GM21360 (cell line): ENCODE measurements at regions not wholly inside any gene's neighbourhood (a gene's known extent, or its start where the extent isn't known, plus 50 kb on each side); places are given as distances from the start of the nearest gene placed in this dataset.
"Not testable (repeated sequence)": the region's sequence is repeated elsewhere in the genome, so short reads cannot be mapped to it uniquely, and the experiment has no call there.

ENCODE experiments used
- ATAC-seq: cut with Tn5 transposase; IDR thresholded peaks from one replicate; pipeline ENCODE4 v1.9.1; 2021; ENCODE audit warnings: mild to moderate bottlenecking, moderate library complexity; ENCODE audit not compliant: unreplicated experiment

DNA sequence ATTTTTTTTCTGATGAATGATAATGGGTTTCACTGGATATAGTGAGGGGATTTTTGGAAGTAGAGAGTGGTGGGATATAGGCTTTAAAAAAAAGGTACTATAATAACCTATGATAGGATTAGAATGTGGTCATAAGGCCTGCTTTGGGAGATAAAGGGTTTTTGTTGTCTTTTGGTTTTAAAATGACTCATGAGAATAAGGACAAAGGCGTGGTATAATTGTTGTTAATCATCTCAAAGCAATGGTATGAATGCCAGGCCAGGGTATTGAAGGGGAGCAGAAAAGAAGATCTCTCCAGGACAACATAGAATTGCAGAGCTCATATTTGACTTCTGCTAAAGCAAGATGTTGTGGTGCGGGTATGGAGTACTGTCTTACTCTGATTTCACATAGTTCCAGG lies 579.4 kb downstream of the JRKL start:
- ATAC-seq, result no peak

- ATAC-seq, result no peak
Observed at GRCh38 chr11:96978751-96979150, 588.9 kb downstream of the JRKL start.

DNA sequence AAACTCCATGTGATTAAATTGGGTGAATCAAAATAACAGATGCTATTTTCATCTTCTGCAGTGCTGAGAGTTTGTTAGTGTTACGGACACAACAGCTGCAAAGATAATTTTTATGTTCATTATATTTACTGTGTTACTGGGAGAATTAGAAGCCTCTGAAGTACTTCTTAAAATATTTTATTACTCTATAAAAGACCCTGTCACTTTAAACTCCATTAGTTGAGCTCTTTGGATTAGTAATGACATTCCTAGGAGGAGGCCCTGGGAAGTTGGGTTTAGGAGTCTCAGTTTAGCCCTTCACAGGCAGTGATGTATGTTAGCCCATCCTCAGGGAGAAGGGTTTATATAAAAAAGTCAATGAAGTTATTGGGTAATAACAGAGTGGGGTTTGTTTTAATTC lies 596.7 kb downstream of the JRKL start:
- no peak for ATAC-seq

DNA sequence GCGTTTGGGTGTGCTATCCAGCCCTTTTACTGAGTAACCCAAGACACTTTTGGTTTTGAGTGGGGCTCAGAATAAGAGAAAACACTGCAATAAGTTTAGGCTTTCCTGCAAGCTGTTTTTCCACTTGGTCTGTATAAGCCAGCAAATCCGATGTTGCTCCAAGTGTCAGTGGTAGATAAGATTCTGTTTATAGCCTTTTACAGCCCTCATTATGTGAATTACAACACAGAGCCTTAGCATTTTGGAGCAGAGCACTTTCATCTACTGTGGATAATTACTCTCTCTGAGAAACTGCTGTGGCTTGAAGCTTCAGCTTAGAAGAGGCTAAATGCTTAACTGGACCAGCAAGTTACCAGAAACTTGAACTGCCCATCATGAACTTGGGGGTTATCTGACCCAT lies 601.1 kb downstream of the JRKL start:
- no peak for ATAC-seq

DNA sequence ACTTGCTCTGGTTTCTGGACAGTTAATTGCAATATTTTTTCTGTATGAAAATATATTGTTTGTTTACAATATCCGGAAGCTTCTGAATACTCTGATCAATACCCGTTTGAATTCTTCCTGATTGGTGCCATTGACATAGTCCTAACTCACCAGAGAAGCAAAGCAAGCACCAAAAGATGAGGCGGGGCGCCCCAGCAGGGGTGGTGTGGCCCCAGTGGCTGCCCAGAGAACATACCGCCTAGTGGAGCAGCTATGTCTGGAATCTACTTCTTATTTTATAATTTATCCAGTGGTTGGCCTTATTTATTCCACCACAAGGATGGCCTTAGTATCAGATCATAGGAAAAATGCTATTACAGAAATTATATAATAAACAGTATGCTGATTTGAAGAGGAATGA lies 610.7 kb downstream of the JRKL start:
- no peak for ATAC-seq

- no peak for ATAC-seq
Observed at GRCh38 chr11:97007283-97007682, 617.5 kb downstream of the JRKL start.

- ATAC-seq, result no peak
Observed at GRCh38 chr11:97009613-97010012, 619.8 kb downstream of the JRKL start.

GRCh38 chr11:97010997-97011396 lies 621.2 kb downstream of the JRKL start:
- not testable (repeated sequence) for ATAC-seq

DNA sequence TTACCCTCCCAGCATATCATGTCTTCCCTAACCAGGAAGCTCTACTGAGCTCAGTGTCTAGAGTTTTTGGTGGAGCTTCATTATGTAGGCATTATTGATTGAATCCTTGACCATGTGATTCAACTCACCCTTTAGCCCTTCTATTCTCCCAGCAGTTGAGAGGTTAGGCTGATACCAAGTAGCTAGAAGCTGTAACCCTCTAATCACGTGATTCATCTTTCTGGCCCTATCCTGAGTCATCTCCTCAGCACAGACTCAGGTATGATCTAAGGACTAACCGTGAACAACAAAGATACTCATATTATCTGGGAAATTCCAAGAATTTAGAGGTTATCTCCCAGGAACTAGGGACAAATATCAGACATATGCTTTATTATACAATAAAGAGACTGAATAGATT lies 625.5 kb downstream of the JRKL start:
- ATAC-seq, result no peak

- no peak for ATAC-seq
Observed at GRCh38 chr11:97019305-97019704, 629.5 kb downstream of the JRKL start.

- ATAC-seq, result no peak
Observed at GRCh38 chr11:97019754-97020153, 629.9 kb downstream of the JRKL start.

- no peak for ATAC-seq
Observed at GRCh38 chr11:97022955-97023354, 633.1 kb downstream of the JRKL start.

DNA sequence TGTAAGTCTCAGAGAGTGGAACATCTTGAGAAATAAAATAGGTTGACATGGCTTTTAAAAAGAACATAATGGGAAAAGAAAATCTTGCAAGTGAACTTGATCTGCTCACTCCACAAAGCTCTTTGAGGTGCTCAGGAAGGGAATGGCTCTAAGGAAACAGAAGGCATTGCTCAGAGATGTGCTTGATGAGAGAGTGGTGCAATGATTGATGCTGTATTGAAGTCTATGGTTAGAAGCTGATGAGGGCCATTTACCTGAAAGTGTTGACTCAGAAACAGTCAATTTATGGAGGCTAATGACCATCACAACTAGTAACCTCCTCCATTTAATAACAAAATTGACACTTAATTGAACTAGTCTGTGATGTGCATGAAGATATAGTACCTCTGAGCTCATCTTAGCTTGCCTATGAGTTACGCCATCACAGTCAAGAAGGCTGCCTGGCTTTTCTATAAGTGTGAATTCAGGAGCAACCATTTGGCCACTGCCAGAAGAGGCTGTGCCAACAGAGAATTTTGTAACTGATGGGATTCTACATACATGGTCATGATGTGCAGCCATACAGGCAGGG lies 639.1 kb downstream of the JRKL start:
- ATAC-seq, result no peak

GRCh38 chr11:97033178-97033577 lies 643.4 kb downstream of the JRKL start:
- ATAC-seq, result no peak

GRCh38 chr11:97048481-97048880 lies 658.7 kb downstream of the JRKL start:
- ATAC-seq, result no peak

GRCh38 chr11:97060184-97060583 lies 670.4 kb downstream of the JRKL start:
- no peak for ATAC-seq

DNA sequence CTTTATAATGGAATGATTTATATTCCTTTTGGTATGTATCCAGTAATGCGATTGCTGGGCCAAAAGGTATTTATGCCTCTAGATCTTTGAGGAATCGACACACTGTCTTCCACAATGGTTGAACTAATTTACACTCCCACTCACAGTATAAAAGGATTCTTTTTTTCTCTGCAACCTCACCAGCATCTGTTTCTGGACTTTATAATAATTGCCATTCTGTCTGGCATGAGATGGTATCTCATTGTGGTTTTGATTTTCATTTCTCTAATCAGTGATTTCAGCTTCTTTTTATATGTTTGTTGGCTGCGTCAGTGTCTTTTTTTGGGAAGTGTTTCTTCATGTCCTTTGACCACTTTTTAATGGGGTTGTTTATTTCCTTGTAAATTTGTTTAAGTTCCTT lies 679.3 kb downstream of the JRKL start:
- no peak for ATAC-seq

DNA sequence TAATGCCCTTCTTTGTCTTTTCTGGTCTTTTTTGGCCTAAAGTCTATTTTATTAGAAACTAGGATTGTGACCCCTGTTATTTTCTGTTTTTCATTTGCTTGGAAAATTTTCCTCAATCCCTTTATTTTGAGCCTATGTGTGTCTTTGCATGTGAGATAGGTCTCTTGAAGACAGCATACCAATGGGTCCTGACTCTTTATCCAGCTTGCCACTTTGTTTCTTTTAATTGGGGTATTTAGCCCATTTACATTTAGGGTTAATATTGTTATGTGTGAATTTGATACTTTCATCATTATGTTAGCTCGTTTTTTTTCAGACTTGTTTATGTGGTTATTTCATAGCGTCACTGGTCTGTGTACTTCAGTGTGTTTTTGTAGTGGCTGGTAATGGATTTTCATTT lies 682.6 kb downstream of the JRKL start:
- no peak for ATAC-seq

- ATAC-seq, result not testable (repeated sequence)
Observed at GRCh38 chr11:97076666-97077065, 686.9 kb downstream of the JRKL start.

GRCh38 chr11:97078443-97078842 lies 688.6 kb downstream of the JRKL start:
- no peak for ATAC-seq

DNA sequence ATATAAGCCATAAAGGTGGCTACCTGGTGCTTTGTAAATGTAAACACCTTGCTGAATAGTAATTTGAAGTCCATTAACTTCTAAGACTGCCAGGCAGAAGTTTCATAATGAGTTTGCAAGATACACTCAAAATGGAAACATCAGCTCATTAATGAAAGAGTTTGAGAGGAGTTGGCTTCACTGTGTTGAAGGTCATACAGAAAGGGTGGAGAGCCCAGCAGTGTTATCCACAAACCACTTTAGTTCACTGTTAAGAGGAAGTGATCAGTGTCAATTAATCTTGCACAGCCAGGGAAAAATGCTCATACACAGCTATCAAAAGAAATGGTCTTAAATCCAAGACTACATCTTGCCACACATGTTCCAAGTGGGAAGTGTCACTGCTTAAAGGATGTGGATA lies 689.4 kb downstream of the JRKL start:
- ATAC-seq, result no peak

DNA sequence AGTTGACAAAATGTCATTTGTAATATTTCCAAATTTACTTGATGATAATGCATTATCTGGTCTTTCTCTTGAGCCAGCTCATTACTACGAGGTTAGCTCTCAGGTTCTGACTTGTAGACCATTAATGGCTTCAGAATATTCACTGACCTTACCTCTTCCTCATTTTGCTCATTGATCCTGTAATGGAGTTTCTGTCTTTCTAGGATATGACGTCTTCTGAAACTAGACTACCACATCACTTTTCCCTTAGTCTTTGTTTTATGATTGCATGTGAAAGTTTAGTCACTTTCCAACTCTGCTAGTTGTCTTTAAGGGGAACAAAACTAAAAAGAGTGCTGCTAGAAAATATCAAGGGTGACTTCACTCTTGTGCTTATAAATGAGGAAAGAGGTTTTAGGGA lies 697.6 kb downstream of the JRKL start:
- ATAC-seq, result no peak

DNA sequence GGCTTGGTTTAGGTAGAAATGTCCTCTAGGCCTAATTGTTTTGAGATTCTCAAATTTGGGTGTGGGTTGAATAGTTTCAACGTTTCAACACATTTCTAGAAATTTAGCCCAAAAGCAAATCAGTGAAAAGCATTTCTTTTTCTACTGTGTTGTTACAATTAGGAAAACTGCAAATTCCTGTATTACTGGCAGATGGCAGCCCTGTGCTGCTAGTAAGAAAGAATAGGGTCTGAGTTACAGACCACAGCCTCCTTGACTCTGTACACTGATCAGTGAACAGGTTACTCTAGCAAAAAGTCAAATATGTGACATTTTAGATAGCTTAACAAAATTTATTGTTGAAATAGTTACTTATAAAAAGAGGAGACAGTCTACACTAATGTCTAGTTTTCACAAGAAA lies 703.0 kb downstream of the JRKL start:
- no peak for ATAC-seq

DNA sequence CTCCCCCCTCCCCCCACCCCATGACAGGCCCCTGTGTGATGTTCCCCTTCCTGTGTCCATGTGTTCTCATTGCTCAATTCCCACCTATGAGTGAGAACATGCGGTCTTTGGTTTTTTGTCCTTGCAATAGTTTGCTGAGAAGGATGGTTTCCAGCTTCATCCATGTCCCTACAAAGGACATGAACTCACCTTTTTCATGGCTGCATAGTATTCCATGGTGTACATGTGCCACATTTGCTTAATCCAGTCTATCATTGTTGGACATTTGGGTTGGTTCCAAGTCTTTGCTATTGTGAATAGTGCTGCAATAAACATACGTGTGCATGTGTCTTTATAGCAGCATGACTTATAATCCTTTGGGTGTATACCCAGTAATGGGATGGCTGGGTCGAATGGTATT lies 712.4 kb downstream of the JRKL start:
- ATAC-seq, result not testable (repeated sequence)
